RKO (cell line): ENCODE measurements at regions not wholly inside any gene's neighbourhood (a gene's known extent, or its start where the extent isn't known, plus 50 kb on each side); places are given as distances from the start of the nearest gene placed in this dataset.
A peak's percentile ranks its signal among the peaks of the same experiment; 100 is the strongest.

Experiments
- DNase-seq: peaks from one replicate; pipeline ENCODE4 v3.0.0-alpha.2; 2016; ENCODE audit warnings: low spot score

DNA sequence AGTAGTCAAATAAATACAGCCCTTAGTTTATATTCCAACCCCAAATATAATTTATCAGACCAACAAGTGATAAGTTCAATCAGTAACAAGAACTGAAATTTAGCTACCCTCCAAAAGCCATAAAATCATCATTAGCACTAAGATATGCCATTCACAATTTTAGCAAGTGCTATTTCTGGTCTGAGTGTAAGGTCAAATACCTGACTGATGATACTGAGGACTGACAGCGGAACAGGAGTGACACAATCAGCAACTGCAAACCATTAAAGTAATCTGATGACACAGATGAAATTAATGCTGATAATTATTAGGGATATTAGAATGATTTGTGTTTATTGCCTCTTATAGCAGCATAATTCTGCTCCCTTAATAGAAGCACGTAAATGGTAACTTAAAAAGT, 152.7 kb upstream of the SPHKAP start:
- DNase-seq, result no peak

DNA sequence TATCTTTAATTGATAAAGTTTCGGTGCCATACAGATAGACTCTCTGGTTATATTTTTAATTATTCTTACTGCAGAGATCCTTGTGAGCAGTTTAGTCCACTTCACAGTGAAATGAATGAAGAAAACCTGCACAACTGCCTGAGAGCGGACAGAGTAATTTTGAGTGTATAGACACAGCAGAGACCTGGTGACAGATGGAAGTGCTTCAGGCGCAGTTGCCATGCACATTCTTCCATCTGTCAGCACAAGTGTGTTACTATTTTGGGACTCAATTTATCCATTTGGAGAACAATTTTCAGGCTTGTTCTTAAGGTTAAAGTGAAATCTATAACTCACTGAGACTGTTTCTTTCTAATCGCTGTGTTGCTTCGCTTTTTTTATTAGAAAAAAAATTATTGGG, 147.8 kb upstream of the SPHKAP start:
- no peak for DNase-seq

DNA sequence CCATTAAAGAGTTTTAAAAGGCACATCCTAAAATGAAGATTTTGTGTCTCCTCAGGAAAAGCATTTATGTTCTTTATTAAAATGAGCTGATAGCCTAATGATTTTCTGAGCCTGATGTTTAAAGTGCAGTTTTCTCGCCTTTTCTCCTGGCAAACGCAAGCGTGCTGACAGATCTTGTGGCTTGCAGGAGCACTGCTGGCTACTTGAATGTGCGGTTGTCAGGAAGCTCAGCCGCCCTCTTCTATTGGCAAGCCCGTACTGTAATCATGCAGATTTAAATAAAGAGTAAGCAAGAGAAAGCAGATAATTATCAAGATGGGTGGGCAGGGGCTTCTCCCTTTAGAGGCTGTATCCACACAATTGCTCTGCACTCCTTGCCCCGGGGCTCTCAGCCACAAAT, 139.5 kb upstream of the SPHKAP start:
- no peak for DNase-seq

DNA sequence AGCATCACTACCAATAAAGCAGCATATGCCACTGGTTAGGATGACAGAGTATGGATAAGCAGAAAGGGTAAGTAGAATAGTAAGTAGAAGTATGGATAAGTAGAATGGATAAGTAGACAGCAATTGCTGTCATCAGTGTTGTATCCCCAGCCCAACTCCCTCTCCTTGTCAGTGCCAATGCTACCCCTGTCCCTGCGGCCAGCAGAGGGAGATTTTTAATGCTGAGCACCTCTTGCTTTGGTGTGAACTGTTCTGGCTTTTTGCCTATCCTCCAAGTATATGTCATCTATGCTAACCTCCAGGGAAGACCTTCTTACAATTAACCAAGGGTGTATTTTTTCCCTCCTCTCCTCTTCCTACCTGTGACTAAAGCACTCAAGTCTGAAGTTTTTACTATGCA, 136.7 kb upstream of the SPHKAP start:
- DNase-seq, result peak; percentile 46

DNA sequence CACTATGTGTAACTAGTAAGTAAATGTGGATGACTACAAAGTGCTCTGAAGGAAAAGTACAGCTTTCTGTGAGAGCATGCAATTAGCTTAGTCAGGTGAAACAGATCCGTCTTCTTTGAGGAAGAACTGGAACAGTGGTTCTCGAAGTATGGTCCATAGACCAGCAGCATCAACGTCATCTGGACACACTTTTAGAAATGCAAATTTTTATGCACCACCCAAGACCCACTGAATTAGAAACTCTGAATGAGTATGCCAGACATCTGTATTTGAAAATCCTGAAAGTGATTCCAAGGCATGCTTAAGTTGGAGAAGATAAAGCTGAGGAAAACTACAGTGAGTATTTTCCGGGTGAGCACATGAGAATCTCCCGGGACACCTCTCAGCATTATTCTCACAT, 130.7 kb upstream of the SPHKAP start:
- no peak for DNase-seq

DNA sequence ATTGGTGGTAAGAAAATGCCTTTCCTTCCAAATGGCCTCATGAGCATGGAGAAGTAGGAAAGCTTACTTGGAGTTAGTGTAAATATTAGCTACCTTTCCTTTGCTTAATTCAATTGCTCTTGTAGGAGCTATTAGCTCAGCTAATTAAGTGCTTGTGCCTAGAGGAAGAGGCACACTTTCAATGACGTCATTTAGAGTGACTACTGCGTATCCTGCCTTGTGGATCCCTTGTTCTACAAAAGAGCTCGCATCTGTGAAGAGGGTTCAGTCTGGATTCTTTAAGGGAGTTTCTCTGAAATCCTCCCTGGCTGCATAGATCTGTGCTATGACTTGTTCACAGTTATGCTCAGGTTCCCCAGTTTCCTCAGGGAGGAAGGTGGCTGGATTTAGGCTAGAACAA, 122.5 kb upstream of the SPHKAP start:
- no peak for DNase-seq

DNA sequence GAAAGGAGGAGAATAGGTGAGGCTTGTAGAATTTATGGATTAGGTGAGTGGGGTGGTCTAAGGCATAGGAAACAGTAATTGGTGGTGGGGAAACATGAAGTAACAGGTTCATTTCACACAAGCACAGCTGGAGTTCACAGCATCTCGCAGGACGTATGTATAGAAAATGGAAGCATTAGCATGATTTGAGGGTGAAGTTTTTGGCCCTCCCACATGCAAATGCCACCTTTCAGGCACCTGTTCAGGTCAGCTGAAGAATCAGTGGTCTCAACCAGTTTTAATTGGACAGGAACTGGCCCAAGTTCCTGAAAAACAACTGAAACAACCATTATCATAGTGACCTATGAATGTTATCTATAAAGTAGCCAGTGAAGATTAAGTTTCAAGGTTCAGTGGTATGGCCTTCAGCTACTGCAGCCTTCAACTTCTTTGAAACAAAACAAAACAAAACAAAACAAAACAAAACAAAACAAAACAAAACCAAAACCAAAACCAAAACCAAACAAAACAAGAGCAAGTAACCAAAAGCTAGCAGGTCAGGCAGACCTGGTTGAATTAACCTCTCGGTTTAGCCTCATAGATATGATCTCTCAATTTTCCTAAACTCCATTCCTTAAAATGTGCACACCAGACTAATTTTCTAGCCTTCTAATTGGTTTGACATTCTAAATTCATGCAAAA, 102.1 kb upstream of the SPHKAP start:
- DNase-seq, result no peak

DNA sequence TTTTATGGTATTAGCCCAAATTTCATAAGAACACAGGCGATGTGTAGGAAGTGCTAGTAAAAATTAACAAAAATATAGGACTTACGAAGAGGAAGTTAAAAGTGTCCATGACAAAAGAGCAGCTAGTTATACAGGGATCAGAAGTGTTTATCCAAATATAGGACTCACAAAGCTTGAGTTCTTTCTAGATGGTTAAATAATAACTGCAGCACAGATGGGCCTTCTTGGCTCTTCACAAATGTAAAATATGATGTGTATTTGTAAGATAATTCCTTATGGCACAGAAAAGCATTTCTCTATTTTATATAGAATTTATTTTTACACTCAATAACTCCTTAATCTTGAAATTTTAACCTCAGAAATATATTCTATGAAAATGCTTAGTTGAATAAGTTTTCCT, 100.9 kb upstream of the SPHKAP start:
- DNase-seq, result no peak

DNA sequence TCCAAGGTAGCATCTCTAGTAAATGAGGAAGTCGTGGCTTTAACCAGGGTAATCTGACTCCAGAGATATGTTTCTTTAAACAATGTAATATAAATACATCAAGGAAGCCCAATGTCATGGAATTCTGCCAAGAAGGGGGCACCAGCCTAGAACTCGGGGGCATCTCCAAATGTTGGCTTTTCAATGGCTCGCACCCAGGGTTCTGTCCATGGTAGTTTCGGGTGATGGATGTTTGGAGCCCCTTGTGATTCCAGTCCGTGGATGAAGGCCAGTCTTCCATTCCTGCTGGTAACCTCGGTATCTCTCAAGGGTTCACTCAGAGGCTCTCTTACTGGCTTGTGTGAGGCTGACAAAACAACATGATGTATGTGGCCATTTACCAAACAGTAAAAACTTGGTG, 91.7 kb upstream of the SPHKAP start:
- DNase-seq, result no peak

DNA sequence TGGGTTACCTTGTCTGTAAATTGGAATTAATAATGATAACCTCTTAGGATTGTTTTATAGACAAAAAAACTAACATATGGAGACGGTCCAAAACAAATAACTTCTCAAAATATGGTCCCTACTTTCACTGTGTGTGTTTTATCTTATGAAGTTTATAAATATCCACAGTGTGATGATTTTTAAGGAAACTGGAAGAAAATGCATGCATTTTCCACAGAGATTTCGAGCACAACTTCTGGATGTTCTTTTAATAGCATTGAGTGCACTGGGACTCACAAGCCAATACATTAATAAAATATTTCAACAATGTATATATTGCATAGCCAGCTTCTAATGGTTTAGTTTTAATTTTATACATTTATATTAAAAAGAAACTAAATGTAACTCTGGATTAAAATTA, 87.9 kb upstream of the SPHKAP start:
- DNase-seq, result no peak

DNA sequence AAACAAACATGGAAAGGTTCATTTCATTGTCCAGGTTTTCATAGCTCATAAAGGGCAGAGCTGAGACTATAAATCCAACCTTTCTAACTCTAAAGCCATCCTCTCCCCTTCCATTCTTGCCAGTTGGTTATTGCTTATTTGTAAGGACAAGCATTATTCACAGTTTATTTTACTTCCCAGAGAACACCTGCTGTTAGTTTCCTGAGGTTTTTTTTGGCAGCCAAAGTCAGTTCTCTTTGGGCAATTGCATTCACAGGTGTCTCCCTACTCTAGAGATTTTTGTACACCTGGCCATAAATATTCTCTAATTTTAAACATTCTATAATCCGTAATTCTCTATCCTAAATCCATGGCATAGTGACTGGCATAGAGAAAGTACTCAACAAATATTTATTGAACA, 87.3 kb upstream of the SPHKAP start:
- DNase-seq, result no peak

DNA sequence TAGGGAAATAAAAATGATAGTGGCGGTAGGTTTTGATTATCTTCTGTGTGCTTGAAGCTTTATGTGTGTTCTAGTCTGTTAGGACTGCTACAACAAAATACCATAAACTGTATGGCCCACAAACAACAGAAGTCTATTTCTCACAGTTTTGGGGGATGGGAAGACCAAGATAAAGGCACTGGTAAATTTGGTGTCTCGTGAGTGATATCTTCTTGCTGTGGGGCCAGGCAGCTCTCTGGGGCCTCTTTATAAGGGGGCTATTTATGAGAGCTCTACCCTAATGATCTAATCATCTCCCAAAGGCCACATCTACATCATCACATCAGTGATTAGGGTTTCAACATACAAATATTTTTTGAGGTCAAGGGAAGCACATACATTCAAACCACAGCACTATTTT, 86.8 kb upstream of the SPHKAP start:
- no peak for DNase-seq

DNA sequence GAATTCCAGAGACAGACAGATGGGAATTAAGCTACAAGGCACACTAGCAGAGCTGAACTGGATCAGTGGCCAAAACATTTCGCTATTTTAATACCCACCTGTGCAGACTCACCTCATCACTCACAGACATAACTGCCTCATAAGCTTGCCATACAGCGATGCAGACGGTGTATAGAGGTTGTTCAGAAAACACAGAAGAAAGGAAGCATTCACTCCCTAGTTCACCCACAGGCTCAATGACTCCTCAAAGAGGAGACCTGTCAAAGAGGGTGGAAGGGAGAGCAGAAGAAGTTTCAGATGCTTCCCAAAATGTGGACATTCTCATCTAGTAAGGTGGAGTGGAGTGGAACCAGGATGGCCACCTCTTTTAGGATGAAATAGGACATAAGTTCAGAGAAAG, 81.7 kb upstream of the SPHKAP start:
- DNase-seq, result no peak

DNA sequence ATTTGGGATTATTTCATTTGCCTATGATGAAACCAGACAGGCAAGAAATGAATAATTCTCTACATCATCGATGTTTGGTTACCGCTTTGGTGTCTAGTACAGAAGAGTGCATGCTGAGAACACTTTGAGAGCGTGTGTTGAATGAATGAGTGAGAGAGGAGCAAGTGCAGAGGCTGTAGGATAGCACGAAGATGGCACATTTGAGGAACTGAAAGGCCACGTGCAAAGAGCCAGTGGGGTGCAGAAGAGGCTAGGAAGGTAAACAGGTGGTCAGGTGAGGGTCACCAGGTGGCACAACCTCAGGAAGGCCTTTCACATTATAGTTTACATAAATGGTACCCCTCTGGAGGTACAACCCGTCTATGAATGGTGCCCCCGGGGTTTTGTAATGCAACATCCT, 80.1 kb upstream of the SPHKAP start:
- DNase-seq, result no peak

DNA sequence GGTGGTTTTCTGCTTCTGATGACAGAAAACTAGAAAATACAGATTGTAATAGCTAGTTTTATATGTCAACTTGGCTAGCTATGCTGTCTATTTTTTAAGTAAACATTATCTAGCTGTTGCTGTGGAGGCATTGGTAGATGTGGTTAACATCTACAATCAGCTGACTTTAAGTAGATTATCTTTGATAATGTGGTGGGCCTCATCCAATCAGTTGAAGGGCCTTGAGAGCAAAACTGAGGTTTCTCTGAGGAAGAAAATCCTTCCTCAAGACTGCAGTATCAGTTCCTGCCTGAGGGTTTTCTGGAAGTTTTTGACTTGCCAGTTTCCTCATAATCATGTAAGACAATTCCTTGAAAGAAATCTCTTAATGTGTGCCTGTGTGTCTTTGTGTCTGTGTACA, 75.9 kb upstream of the SPHKAP start:
- no peak for DNase-seq

DNA sequence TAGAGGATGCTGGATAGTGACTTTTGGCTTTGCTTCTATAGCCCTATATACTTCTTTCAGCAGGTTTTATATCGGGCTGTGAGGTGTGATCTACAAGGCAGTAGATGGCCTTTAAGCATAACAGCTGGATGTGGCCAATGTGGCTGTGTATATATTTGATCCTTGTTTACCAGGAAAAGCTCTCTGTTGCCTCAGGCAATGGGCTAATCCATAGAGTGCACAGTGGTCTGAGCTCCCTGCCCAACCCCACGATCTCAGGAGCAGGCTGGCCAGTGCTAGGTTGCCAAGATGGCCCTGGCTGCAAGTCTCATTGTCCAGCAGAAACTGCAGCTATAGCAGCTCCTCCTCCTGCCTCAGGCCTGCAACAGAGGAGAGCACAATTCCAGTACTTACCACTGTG, 72.3 kb upstream of the SPHKAP start:
- no peak for DNase-seq

DNA sequence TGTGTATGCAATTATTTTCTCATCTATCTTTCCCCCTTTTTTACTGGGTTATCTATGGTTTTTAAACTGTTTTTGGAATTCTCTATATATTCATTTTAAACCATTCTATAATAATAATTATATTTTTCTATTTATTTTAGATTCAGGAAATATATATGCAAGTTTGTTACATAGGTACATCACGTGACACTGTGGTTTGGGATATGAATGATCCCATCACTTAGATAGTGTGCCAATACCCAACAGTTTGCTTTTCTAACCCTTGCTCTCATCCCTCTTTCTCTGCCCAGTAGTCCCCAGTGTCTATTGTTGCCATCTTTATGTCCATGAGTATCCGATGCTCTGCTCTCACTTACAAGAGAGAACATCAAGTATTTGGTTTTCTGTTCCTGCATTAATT, 65.8 kb upstream of the SPHKAP start:
- no peak for DNase-seq

DNA sequence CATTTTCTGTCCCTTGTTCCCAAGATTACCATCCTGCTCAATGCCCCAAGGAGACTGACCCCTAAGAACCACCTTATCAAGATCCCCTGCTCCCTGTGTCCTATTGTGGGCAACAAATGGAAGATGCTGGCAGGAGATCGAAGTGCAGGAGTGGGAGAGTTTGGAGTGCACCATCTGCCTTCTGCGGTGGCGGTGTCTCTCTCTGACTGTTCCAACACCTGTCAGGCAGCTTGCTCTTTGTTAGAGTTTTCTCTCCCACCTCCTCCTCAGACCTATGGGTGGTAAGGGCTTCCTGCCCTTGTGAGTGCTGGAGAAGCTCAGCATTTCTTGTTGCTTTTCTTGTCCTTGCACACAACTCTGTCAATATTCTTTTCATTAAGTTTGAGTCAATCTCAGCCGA, 64.1 kb upstream of the SPHKAP start:
- no peak for DNase-seq

DNA sequence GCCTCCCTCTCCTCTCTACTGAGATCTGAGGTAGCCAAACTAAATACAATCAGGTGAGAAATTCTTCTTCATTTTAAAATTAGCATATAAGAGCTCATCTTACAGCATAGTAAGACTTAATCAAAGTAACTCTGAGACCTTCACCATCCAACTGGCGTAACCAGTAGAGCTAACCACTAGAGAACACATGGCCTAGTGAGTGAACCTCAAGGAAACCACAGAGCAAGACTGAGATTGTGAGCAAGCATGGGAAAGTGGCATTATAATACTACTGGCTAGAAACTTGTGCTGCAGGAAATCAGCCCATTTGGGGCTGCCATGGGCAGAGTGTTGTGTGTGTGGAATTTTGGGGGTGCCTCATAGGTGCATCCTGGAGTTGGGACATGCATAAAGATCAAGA, 61.1 kb upstream of the SPHKAP start:
- DNase-seq, result no peak

DNA sequence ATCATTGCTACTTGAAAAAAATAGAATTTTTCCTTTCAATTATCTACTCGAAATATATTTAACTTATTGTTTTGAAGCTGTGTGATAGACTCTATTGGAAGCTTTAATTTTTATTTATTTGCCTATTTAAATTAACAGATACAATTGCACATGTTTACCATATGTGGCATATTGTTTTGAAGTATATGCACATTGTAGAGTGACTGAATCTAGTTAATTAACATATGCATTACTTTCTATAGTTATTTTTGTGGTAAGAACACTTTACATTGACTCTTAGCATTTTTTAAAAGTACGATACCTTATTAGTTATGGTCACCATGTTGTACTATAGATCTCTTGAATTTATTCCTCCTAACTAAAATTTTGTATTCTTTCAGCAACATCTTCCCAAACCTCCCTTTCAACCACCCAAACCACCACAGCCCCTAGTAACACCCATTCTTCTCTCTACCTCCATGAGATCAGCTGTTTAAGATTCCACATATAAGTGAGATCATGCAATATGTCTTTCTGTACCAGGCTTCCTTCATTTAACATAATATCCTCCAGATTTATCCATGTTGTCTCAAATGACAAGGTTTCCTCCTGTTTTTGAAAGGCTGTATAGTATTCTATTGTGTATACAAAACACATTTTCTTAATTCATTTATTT, 58.5 kb upstream of the SPHKAP start:
- DNase-seq, result no peak

DNA sequence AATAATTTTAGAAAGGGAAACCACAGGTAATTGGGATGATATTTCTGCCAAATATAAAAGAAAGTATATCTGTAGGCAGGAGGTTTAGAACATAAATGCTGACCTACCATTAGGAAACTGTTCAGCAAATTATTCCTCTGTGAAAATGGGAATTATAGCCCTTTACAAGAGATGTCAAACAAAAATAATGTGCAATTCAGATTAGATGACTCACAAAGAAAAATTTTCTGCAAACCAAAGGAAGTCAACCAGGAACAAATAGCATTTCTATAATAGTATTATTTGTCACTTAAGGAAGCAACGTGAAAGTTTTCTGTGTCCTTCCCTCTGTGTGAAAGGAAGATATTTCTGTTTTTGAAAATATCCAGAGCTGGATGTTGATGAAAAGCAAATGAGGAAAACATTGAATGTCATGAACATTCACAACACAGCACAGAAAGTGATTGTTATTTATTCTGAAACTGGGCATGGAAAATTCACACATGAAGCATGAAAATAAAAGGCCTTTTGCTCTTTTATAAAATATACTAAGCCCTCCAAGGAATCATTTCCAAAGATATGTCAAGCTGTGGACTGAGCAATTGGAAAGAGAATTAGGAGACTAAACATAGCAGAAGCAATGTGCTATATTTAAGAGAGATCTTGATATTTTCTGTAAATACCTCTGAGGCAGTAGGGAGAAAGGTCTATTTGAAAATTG, 57.9 kb upstream of the SPHKAP start:
- no peak for DNase-seq
